Endothelial cell of umbilical vein (primary cell): ENCODE measurements at regions not wholly inside any gene's neighbourhood (a gene's known extent, or its start where the extent isn't known, plus 50 kb on each side); places are given as distances from the start of the nearest gene placed in this dataset.

ENCODE experiments used
- BruUV-seq: library from RNA; stranded (reverse); fragments of 400-500 nt; replicated peaks from 2 replicates; lab custom pipeline; 2021; lab: Mats Ljungman, UMichigan
- CTCF ChIA-PET: fragments of 300-600, 350-600 bp; sonication (Branson Sonifier 250); formaldehyde crosslinking; loops from one replicate; lab custom pipeline; 2021; ENCODE audit warnings: antibody characterized with exemption, inconsistent platforms; lab: Charles Lee
- POLR2A ChIA-PET: fragments of 300-600, 350-600 bp; sonication (Branson Sonifier 250); formaldehyde crosslinking; loops from one replicate; lab custom pipeline; 2021; ENCODE audit warnings: antibody characterized with exemption, inconsistent platforms; lab: Charles Lee
- DNase-seq: peaks from one replicate; pipeline ENCODE4 v3.0.0-alpha.2; 2011; ENCODE audit warnings: low read depth, low spot score
- FAIRE-seq: peaks from 2 replicates; lab custom pipeline; 2011; peaks lifted over from hg19 to GRCh38; lab: Jason Lieb, UNC
- H2AFZ ChIP-seq: 2 replicates; pipeline ENCODE4 v1.6.0; 2012; ENCODE audit warnings: low read depth, low read length, control low read depth, inconsistent platforms
- H3K27ac ChIP-seq: 2 replicates; pipeline ENCODE4 v1.5.1; 2011; ENCODE audit warnings: low read depth, mild to moderate bottlenecking, control low read depth, low read length, moderate library complexity; ENCODE audit not compliant: insufficient read depth
- H3K27me3 ChIP-seq, 2 experiments: 2 replicates each; pipeline versions ENCODE4 v1.6.0 to v1.6.1; 2011; ENCODE audit warnings: low read length in 2 of 2, mixed read lengths in 1 of 2; ENCODE audit not compliant: control insufficient read depth in 2 of 2, insufficient read depth in 2 of 2
- H3K36me3 ChIP-seq, 2 experiments: 2 replicates in 1 of 2; 3 replicates in 1 of 2; pipeline ENCODE4 v1.5.1; 2011; ENCODE audit warnings: low read length in 2 of 2, mild to moderate bottlenecking in 1 of 2, moderate library complexity in 1 of 2; ENCODE audit not compliant: control insufficient read depth in 2 of 2, insufficient read depth in 2 of 2; ENCODE audit errors: extremely low read depth in 1 of 2
- H3K4me1 ChIP-seq: 3 replicates; pipeline ENCODE4 v1.5.1; 2011; ENCODE audit warnings: mild to moderate bottlenecking, low read length; ENCODE audit not compliant: control insufficient read depth, insufficient read depth; ENCODE audit errors: extremely low read depth
- H3K4me2 ChIP-seq: 2 replicates; pipeline ENCODE4 v1.6.1; 2011; ENCODE audit warnings: low read length, control low read depth, mixed read lengths; ENCODE audit not compliant: insufficient read depth
- H3K4me3 ChIP-seq, 3 experiments: fragments of 200-600 bp in 1 of 3; sonication (generic), shearing (Covaris generic) in 1 of 3; replicated peaks in 1 of 3; 2 replicates each; pipeline ENCODE4 v1.5.1; 2011 to 2016; ENCODE audit warnings: control low read depth in 3 of 3, low read length in 3 of 3, mild to moderate bottlenecking in 2 of 3, inconsistent platforms in 1 of 3, low read depth in 1 of 3, moderate library complexity in 1 of 3; ENCODE audit not compliant: insufficient read depth in 1 of 3
- H3K79me2 ChIP-seq: 2 replicates; pipeline ENCODE4 v1.6.0; 2012; ENCODE audit warnings: low read length, inconsistent platforms; ENCODE audit not compliant: control insufficient read depth, insufficient read depth
- H3K9ac ChIP-seq: replicated peaks from 2 replicates; pipeline ENCODE3; 2011; ENCODE audit warnings: low read length, control low read depth; ENCODE audit not compliant: insufficient read depth; ENCODE audit errors: extremely low read depth
- H3K9me1 ChIP-seq: replicated peaks from 3 replicates; pipeline ENCODE4 v1.6.0; 2011; ENCODE audit warnings: mild to moderate bottlenecking, low read length; ENCODE audit not compliant: control insufficient read depth, insufficient read depth; ENCODE audit errors: extremely low read depth
- H3K9me3 ChIP-seq: replicated peaks from 2 replicates; pipeline ENCODE4 v1.5.1; 2012; ENCODE audit warnings: low read length, inconsistent platforms; ENCODE audit not compliant: control insufficient read depth, insufficient read depth
- H4K20me1 ChIP-seq: replicated peaks from 2 replicates; pipeline ENCODE3; 2011; ENCODE audit warnings: mild to moderate bottlenecking, low read length; ENCODE audit not compliant: control insufficient read depth, insufficient read depth; ENCODE audit errors: extremely low read depth
- EZH2 ChIP-seq: IDR thresholded peaks from 2 replicates; pipeline ENCODE4 v1.6.1; 2012; ENCODE audit warnings: borderline replicate concordance, low read depth, mild to moderate bottlenecking, moderate library complexity, low read length, inconsistent platforms; ENCODE audit not compliant: severe bottlenecking
- FOS ChIP-seq: IDR thresholded peaks from 2 replicates; pipeline ENCODE4 v1.6.1; 2011; ENCODE audit warnings: mild to moderate bottlenecking, low read length, moderate library complexity, borderline replicate concordance; ENCODE audit not compliant: insufficient read depth
- GATA2 ChIP-seq: IDR thresholded peaks from 2 replicates; pipeline ENCODE4 v1.7.0; 2011; ENCODE audit warnings: low read depth, mild to moderate bottlenecking, moderate library complexity, mixed read lengths, low read length; ENCODE audit not compliant: insufficient read length, insufficient read depth
- JUN ChIP-seq: IDR thresholded peaks from 2 replicates; pipeline ENCODE4 v1.6.1; 2011; ENCODE audit warnings: borderline replicate concordance, low read depth; ENCODE audit not compliant: insufficient read length, insufficient read depth
- MYC ChIP-seq: IDR thresholded peaks from one replicate; pipeline ENCODE4 v1.6.1; 2011; ENCODE audit warnings: mild to moderate bottlenecking, low read depth, low read length
- POLR2A ChIP-seq: IDR thresholded peaks from 2 replicates; pipeline ENCODE4 v1.6.1; 2012; ENCODE audit warnings: low read depth, mild to moderate bottlenecking, control low read depth, low read length
- POLR2AphosphoS5 ChIP-seq: IDR thresholded peaks from 2 replicates; pipeline ENCODE4 v1.6.1; 2012; ENCODE audit warnings: low read depth, mild to moderate bottlenecking, control low read depth, low read length, moderate library complexity; ENCODE audit not compliant: insufficient read depth
- dilution Hi-C: fragments of 300-500 bp; cut with MboI; formaldehyde crosslinking; loops from one replicate; pipeline ENCODE4 v1.15.0; 2019; ENCODE audit warnings: low sequenced_read_pairs; ENCODE audit not compliant: extremely low pct_ligation_motif_present
- intact Hi-C: fragments of 100-400 bp; cut with micrococcal nuclease; formaldehyde crosslinking; loops from one replicate; pipeline ENCODE4 v1.10.0; 2022
- TF ChIP-seq, protein P1 (sequence below): IDR thresholded peaks from 2 replicates; pipeline ENCODE4 v1.6.1; 2011; ENCODE audit not compliant: insufficient read depth, insufficient read length
- TF ChIP-seq, protein P2 (sequence below), 2 donors: IDR thresholded peaks; 1 replicate in 1 of 2; 2 replicates in 1 of 2; pipeline ENCODE4 v1.5.1; 2011; ENCODE audit warnings: low read length in 2 of 2, mild to moderate bottlenecking in 2 of 2, moderate library complexity in 2 of 2, control low read depth in 1 of 2, inconsistent platforms in 1 of 2, low read depth in 1 of 2; ENCODE audit not compliant: insufficient read depth in 1 of 2; ENCODE audit errors: extremely low read depth in 1 of 2

DNA sequence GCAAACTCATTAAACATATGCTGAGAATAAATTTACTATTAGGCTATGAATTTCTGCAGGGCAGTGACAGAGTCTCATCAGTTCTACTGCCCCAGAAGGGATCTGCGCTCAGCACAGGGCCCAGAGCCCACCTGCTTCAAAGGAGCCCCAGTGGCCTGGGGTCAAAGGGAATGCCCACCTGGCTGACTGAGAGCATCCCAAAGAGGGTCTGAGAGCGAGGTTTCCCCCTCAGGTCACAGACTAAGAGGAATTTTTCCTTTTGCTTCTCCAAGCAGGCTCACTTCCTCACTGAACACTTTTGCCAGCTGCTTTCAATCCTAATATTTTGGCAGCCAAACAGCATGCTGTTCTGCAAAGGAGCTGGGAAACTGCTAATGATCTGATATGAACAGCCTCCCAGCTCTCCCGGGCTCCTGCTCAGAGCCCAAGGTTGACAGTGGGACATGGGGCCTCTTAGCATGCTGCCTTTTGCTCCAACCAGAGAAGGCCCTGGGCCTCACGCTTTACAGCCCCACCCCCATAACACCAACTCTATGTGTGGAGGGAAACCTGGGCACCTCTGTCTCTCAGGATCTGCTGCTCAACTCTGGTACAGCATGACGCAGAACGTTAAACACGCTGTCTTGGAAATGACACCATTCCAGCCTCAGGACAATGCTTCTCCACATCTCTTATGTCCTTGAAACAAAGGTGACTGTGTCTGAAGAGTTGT lies 70.7 kb upstream of the SYT6 start:
- Histone ChIP-seq H3K9me3 (no peaks in the 10 kb centered on the region), H3K27me3 (no peaks in the 10 kb centered on the region), H3K9ac (no peak overlapping the region), H3K79me2 (no peaks in the 10 kb centered on the region), H2AFZ (no peak overlapping the region), H3K4me1 (no peaks in the 10 kb centered on the region), H4K20me1 (no peaks in the 10 kb centered on the region), H3K9me1 (no peaks in the 10 kb centered on the region), H3K4me3 (no peak overlapping the region), H3K4me2 (no peak overlapping the region), H3K36me3 (no peaks in the 10 kb centered on the region), H3K27ac (no peak overlapping the region)
- POLR2A ChIA-PET = no interaction called here
- BruUV-seq = no TSS peak
- DNase-seq = no peak
- intact Hi-C loops (no loop called here), dilution Hi-C loops (no loop called here)
- CTCF ChIA-PET = no interaction called here
- FAIRE-seq = no peak
- TF ChIP-seq MYC (no peak), EZH2 (no peak), POLR2AphosphoS5 (no peak), GATA2 (no peak), FOS (no peak), JUN (no peak), POLR2A (no peak)
- TF ChIP-seq, protein P1, sequence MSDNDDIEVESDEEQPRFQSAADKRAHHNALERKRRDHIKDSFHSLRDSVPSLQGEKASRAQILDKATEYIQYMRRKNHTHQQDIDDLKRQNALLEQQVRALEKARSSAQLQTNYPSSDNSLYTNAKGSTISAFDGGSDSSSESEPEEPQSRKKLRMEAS = no peak
- TF ChIP-seq, protein P2, sequence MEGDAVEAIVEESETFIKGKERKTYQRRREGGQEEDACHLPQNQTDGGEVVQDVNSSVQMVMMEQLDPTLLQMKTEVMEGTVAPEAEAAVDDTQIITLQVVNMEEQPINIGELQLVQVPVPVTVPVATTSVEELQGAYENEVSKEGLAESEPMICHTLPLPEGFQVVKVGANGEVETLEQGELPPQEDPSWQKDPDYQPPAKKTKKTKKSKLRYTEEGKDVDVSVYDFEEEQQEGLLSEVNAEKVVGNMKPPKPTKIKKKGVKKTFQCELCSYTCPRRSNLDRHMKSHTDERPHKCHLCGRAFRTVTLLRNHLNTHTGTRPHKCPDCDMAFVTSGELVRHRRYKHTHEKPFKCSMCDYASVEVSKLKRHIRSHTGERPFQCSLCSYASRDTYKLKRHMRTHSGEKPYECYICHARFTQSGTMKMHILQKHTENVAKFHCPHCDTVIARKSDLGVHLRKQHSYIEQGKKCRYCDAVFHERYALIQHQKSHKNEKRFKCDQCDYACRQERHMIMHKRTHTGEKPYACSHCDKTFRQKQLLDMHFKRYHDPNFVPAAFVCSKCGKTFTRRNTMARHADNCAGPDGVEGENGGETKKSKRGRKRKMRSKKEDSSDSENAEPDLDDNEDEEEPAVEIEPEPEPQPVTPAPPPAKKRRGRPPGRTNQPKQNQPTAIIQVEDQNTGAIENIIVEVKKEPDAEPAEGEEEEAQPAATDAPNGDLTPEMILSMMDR (IDR thresholded peaks at IDR 0.05; ENCODE audit: extremely low read depth in 1 of 2, insufficient read depth in 1 of 2, low read depth in 1 of 2, low read length in 2 of 2) = no peak
